ENCODE measurements at regions not wholly inside any gene's neighbourhood (a gene's known extent, or its start where the extent isn't known, plus 50 kb on each side); places are given as distances from the start of the nearest gene placed in this dataset.
"Not testable (repeated sequence)": the region's sequence is repeated elsewhere in the genome, so short reads cannot be mapped to it uniquely, and the experiment has no call there.

- no peak for TF ChIP-seq CTCF (IDR thresholded peaks at IDR 0.05; ENCODE audit: low read depth, low read length, missing control alignments)
- no peak overlapping the region for H3K4me3 ChIP-seq (replicated peaks; ENCODE audit: low read depth, low read length)
- DNase-seq (ENCODE audit: extremely low read depth, low read depth) = no peak
Measured at GRCh38 chr12:80015660-80016059, 80.8 kb upstream of the PPP1R12A start.

- not testable (repeated sequence) for H3K4me3 ChIP-seq (replicated peaks; ENCODE audit: low read depth, low read length)
Measured at GRCh38 chr12:80003744-80004143, 68.8 kb upstream of the PPP1R12A start.

GRCh38 chr12:80001562-80001961 is 66.7 kb upstream of the PPP1R12A start:
- no peak for DNase-seq (ENCODE audit: extremely low read depth, low read depth)
- TF ChIP-seq CTCF (IDR thresholded peaks at IDR 0.05; ENCODE audit: low read depth, low read length, missing control alignments) = no peak
- H3K4me3 ChIP-seq (replicated peaks; ENCODE audit: low read depth, low read length) = no peak overlapping the region

More at GRCh38 chr12:80003744-80004143, 68.8 kb upstream of the PPP1R12A start:
- DNase-seq (ENCODE audit: extremely low read depth, low read depth) = not testable (repeated sequence)

GRCh38 chr12:80000831-80001230 is 65.9 kb upstream of the PPP1R12A start:
- no peak for TF ChIP-seq CTCF (IDR thresholded peaks at IDR 0.05; ENCODE audit: low read depth, low read length, missing control alignments)
- no peak for DNase-seq (ENCODE audit: extremely low read depth, low read depth)
- H3K4me3 ChIP-seq (replicated peaks; ENCODE audit: low read depth, low read length) = no peak overlapping the region

GRCh38 chr12:79998554-79998953 is 63.7 kb upstream of the PPP1R12A start:
- TF ChIP-seq CTCF (IDR thresholded peaks at IDR 0.05; ENCODE audit: low read depth, low read length, missing control alignments) = no peak

GRCh38 chr12:79997096-79997791 is 62.3 kb upstream of the PPP1R12A start:
- DNase-seq (ENCODE audit: extremely low read depth, low read depth) = no peak
- TF ChIP-seq CTCF (IDR thresholded peaks at IDR 0.05; ENCODE audit: low read depth, low read length, missing control alignments) = no peak
- no peak overlapping the region for H3K4me3 ChIP-seq (replicated peaks; ENCODE audit: low read depth, low read length)

More at GRCh38 chr12:79998554-79998953, 63.7 kb upstream of the PPP1R12A start:
- no peak overlapping the region for H3K4me3 ChIP-seq (replicated peaks; ENCODE audit: low read depth, low read length)
- no peak for DNase-seq (ENCODE audit: extremely low read depth, low read depth)

- H3K4me3 ChIP-seq (replicated peaks; ENCODE audit: low read depth, low read length); DNase-seq (ENCODE audit: extremely low read depth, low read depth): not testable (repeated sequence)
Measured at GRCh38 chr12:79995385-79996084, 60.6 kb upstream of the PPP1R12A start.

Measured in HFF-Myc (cell line).